GM12864 (cell line): ENCODE measurements at regions not wholly inside any gene's neighbourhood (a gene's known extent, or its start where the extent isn't known, plus 50 kb on each side); places are given as distances from the start of the nearest gene placed in this dataset.
"Not testable (repeated sequence)": the region's sequence is repeated elsewhere in the genome, so short reads cannot be mapped to it uniquely, and the experiment has no call there.

Source experiments
- DNase-seq: peaks from one replicate; pipeline ENCODE4 v3.0.0-alpha.2; 2011; ENCODE audit warnings: low read depth
- H3K4me3 ChIP-seq: 2 replicates; pipeline ENCODE4 v1.5.1; 2011; ENCODE audit warnings: mild to moderate bottlenecking, low read depth, low read length, control low read depth
- CTCF ChIP-seq: IDR thresholded peaks from 2 replicates; pipeline ENCODE4 v1.5.1; 2011; ENCODE audit warnings: low read depth, mild to moderate bottlenecking, moderate library complexity, low read length, control low read depth, inconsistent platforms; ENCODE audit errors: missing control alignments

DNA sequence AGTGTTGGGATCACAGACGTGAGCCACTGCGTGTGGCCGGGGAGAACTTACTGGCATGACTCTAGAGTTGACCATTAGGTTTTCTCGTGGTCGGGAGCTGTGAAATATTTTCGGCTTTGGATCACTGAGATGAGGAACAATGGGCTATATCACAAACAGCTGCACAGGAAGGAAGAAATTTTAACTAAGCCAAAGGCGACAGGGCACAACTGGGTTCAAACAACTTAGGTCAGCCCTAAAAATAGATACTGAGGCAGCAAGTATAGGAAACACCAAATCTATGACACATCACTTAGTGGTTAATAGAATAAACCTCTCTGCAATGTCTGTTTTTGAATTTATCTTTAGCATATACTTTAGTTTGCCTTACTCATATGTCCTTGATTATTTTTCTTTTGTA lies 162.9 kb downstream of the LRIG3 start:
- no peak overlapping the region for H3K4me3 ChIP-seq
- TF ChIP-seq CTCF = no peak
- no peak for DNase-seq

GRCh38 chr12:58759745-58760144 lies 160.6 kb downstream of the LRIG3 start:
- not testable (repeated sequence) for H3K4me3 ChIP-seq, DNase-seq

- no peak for DNase-seq
- H3K4me3 ChIP-seq = no peak overlapping the region
- no peak for TF ChIP-seq CTCF
Observed at GRCh38 chr12:58761308-58761707, 159.0 kb downstream of the LRIG3 start.

DNA sequence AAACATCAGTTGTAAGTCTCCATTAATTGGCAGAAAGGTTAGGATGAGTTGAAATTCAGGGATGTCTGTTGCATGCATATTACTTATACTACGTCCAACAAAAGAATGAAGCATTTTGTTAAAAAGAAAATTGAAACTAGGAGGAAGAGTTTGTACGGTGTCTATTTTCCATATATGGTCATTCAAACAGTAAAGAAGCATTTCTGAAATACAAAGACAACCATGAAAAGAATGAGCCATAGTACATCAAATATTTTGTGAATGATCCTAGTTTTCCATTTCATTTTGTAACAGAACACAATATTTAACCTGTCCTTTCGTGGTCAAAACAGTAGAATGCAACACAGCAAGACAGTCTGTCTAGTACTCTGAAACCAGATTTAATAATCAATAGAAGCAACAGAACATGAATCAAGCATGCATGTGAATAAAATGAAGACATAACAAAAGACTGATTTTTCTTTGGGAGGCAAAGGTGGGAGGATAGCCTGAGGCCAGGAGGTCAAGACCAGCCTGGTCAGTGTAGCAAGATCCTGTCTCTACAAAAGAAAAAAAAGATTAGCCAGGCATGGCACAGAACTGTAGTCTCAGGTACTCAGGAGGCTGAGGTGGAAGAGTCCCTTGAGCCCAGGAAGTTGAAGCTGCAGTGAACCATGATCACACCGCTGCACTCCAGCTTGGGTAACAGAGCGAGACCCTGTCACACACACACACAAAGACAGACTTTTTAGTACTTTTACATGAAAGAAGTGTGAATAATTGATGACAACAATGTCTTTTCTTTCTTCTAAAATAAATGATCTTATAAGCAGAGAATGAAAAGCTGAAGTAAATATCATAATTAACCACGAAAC lies 156.0 kb downstream of the LRIG3 start:
- H3K4me3 ChIP-seq = no peak overlapping the region
- no peak for DNase-seq
- no peak for TF ChIP-seq CTCF

DNA sequence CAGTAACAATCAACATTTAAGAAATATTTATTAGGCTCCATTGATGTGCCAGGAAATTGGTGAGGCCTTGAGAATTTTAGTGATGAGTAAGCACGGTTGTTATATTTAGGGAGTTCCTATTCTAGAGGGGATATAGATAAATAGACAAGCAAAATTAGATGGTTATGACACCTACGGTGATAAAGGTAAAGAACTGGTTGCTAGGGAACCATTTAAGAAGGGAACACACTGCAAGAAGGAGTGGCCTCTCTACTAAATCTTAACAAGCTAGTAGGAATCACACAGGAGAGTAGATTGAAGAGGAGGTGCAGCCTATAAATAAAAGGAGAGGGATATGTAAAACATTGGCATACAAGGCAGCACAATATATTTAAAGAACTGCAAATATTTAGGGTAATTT lies 155.2 kb downstream of the LRIG3 start:
- TF ChIP-seq CTCF = no peak
- DNase-seq = no peak
- H3K4me3 ChIP-seq = no peak overlapping the region

DNA sequence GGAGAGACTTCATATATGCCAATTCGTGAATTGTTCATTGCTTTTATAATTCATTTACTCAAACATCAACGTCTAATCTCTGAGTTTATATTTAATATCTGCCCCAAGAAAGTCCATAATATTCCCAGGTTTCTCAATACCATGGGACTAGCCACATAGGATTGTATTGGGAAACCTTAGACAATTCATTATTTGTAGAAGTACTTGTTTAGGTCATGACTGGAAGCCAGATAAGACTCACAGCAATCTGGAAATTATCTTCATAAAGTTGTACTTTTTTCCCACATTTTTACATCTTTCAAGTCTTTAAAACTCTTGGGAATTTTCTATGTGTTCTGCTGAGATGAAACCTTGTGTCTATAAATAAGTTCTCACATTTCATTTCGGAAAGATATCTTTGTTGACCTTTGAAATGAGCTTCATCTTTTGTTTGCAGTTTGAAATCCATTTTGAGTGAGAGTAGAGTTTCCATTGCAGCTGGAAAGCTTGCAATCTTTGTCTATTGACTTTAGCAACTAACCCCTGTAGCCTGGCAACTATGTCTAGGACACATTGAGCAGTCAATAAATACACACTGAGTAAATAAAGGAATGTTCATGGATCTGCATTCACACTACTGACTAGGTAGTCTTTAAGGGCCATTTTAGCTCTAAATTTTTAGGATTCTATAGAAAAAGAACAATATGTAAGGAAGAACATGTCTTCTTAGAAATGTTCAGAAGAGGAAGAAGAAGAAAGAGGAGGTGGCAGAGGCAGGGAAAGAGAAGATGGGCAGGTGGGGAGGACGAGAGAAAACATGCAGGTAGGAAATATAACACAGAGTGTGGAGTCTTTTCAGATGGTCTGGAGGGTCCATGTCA lies 154.4 kb downstream of the LRIG3 start:
- no peak for TF ChIP-seq CTCF
- no peak for DNase-seq
- no peak overlapping the region for H3K4me3 ChIP-seq

DNA sequence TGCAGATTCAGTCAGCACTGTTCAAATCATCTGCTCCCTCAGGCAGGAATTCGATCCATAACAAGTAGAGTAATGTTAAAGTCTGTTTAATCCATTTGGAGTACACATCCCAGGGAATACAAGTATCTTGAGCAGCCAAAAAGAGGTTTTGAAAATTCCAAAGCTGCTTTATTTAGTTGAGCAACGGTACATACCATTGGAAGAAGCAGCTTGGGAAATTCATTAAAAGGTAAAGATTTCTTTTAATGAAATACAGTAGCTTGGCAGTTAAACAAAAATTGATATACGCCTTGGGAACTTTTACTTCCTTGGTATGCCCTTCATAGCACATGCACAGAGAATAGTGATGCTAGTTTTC lies 153.8 kb downstream of the LRIG3 start:
- no peak for TF ChIP-seq CTCF
- H3K4me3 ChIP-seq = no peak overlapping the region
- DNase-seq = no peak
